ENCODE measurements at regions not wholly inside any gene's neighbourhood (a gene's known extent, or its start where the extent isn't known, plus 50 kb on each side); places are given as distances from the start of the nearest gene placed in this dataset.

GRCh38 chr1:192735298-192735915 lies 73.4 kb upstream of the RGS2 start:
- ATAC-seq, result no peak
- no peak for TF ChIP-seq OSR1 (CRISPR knock-in tag; IDR thresholded peaks at IDR 0.05)
- TF ChIP-seq RARB (CRISPR knock-in tag; IDR thresholded peaks at IDR 0.05), result no peak
- TF ChIP-seq CSDC2 (CRISPR knock-in tag; IDR thresholded peaks at IDR 0.05), result no peak
- no peak for TF ChIP-seq CSRNP3 (CRISPR knock-in tag; IDR thresholded peaks at IDR 0.05)
- TF ChIP-seq TOX (CRISPR knock-in tag; IDR thresholded peaks at IDR 0.05; ENCODE audit: borderline replicate concordance), result no peak

GRCh38 chr1:192737306-192737705 lies 71.5 kb upstream of the RGS2 start:
- ATAC-seq, result no peak

GRCh38 chr1:192739476-192740184 lies 69.2 kb upstream of the RGS2 start:
- TF ChIP-seq OSR1 (CRISPR knock-in tag; IDR thresholded peaks at IDR 0.05) (no peak), SNAI2 (CRISPR knock-in tag; IDR thresholded peaks at IDR 0.05) (no peak), ZNF565 (CRISPR knock-in tag; conservative IDR thresholded peaks at IDR 0.05; ENCODE audit: low read depth) (no peak), TOX (CRISPR knock-in tag; IDR thresholded peaks at IDR 0.05; ENCODE audit: borderline replicate concordance) (no peak), ZNF70 (CRISPR knock-in tag; IDR thresholded peaks at IDR 0.05) (no peak), ZNF8 (CRISPR knock-in tag; IDR thresholded peaks at IDR 0.05) (no peak), ISL1 (CRISPR knock-in tag; IDR thresholded peaks at IDR 0.05) (no peak), TSHZ2 (CRISPR knock-in tag; IDR thresholded peaks at IDR 0.05) (no peak), ARNTL (CRISPR knock-in tag; IDR thresholded peaks at IDR 0.05; ENCODE audit: borderline replicate concordance, low read depth) (no peak), BACH2 (CRISPR knock-in tag; IDR thresholded peaks at IDR 0.05; ENCODE audit: borderline replicate concordance) (no peak), ZC3H10 (CRISPR knock-in tag; IDR thresholded peaks at IDR 0.05) (no peak), CSRNP3 (CRISPR knock-in tag; IDR thresholded peaks at IDR 0.05) (no peak)
- no peak for ATAC-seq

More at GRCh38 chr1:192737306-192737705, 71.5 kb upstream of the RGS2 start:
- TF ChIP-seq OSR1 (CRISPR knock-in tag; IDR thresholded peaks at IDR 0.05) (no peak), ZFP30 (CRISPR knock-in tag; IDR thresholded peaks at IDR 0.05) (no peak), TCF4 (CRISPR knock-in tag; IDR thresholded peaks at IDR 0.05; ENCODE audit: borderline replicate concordance) (no peak), ISL1 (CRISPR knock-in tag; IDR thresholded peaks at IDR 0.05) (no peak), GLIS3 (CRISPR knock-in tag; IDR thresholded peaks at IDR 0.05) (no peak), PPARA (CRISPR knock-in tag; IDR thresholded peaks at IDR 0.05; ENCODE audit: borderline replicate concordance) (no peak), ZNF8 (CRISPR knock-in tag; IDR thresholded peaks at IDR 0.05) (no peak), ZNF70 (CRISPR knock-in tag; IDR thresholded peaks at IDR 0.05) (no peak), RARB (CRISPR knock-in tag; IDR thresholded peaks at IDR 0.05) (no peak), CREB5 (CRISPR knock-in tag; IDR thresholded peaks at IDR 0.05; ENCODE audit: low read depth) (no peak), SNAI2 (CRISPR knock-in tag; IDR thresholded peaks at IDR 0.05) (no peak), TSHZ2 (CRISPR knock-in tag; IDR thresholded peaks at IDR 0.05) (no peak), ZFP3 (CRISPR knock-in tag; IDR thresholded peaks at IDR 0.05) (no peak)
